RWPE1 (cell line): ENCODE measurements at regions not wholly inside any gene's neighbourhood (a gene's known extent, or its start where the extent isn't known, plus 50 kb on each side); places are given as distances from the start of the nearest gene placed in this dataset.

Source experiments
- CTCF ChIA-PET: fragments of 350-600 bp; sonication (Branson Sonifier 250); formaldehyde crosslinking; extraction: SDS; loops from one replicate; lab custom pipeline; 2021; lab: Yijun Ruan, JAX
- POLR2A ChIA-PET: fragments of 400-600 bp; formaldehyde crosslinking; extraction: SDS; loops from one replicate; lab custom pipeline; 2020; ENCODE audit warnings: antibody characterized with exemption; ENCODE audit not compliant: low non-redundant PET; lab: Yijun Ruan, JAX
- DNase-seq: peaks from one replicate; pipeline ENCODE4 v3.0.0; 2012; ENCODE audit warnings: low spot score
- H3K27ac ChIP-seq: fragments of 450-650 bp; 2 replicates; pipeline ENCODE4 v1.5.1; 2017
- TF ChIP-seq, protein P1 (sequence below): fragments of 450-650 bp; conservative IDR thresholded peaks from 2 replicates; pipeline ENCODE4 v1.5.1; 2017; ENCODE audit warnings: low read depth, mild to moderate bottlenecking

- ChIA-PET POLR2A (no interaction called here), CTCF (no interaction called here)
- H3K27ac ChIP-seq, result no peak overlapping the region; the same call in 1 of the 2 replicates
- peak; percentile 12 for DNase-seq
- TF ChIP-seq, protein P1, sequence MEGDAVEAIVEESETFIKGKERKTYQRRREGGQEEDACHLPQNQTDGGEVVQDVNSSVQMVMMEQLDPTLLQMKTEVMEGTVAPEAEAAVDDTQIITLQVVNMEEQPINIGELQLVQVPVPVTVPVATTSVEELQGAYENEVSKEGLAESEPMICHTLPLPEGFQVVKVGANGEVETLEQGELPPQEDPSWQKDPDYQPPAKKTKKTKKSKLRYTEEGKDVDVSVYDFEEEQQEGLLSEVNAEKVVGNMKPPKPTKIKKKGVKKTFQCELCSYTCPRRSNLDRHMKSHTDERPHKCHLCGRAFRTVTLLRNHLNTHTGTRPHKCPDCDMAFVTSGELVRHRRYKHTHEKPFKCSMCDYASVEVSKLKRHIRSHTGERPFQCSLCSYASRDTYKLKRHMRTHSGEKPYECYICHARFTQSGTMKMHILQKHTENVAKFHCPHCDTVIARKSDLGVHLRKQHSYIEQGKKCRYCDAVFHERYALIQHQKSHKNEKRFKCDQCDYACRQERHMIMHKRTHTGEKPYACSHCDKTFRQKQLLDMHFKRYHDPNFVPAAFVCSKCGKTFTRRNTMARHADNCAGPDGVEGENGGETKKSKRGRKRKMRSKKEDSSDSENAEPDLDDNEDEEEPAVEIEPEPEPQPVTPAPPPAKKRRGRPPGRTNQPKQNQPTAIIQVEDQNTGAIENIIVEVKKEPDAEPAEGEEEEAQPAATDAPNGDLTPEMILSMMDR, result no peak
These were observed 445.5 kb upstream of the SPANXN1 start for GRCh38 chrX:144801786-144802185.

GRCh38 chrX:144809025-144809424 lies 438.3 kb upstream of the SPANXN1 start:
- POLR2A ChIA-PET, result no interaction called here
- no peak for DNase-seq
- H3K27ac ChIP-seq, result no peak overlapping the region
- CTCF ChIA-PET, result no interaction called here
- TF ChIP-seq, protein P1, result no peak

GRCh38 chrX:144810539-144810938 lies 436.8 kb upstream of the SPANXN1 start:
- no peak overlapping the region for H3K27ac ChIP-seq
- TF ChIP-seq, protein P1, result no peak
- CTCF ChIA-PET, result no interaction called here
- POLR2A ChIA-PET, result no interaction called here
- no peak for DNase-seq

- DNase-seq, result no peak
- TF ChIP-seq, protein P1, result no peak
- ChIA-PET CTCF (no interaction called here), POLR2A (no interaction called here)
- H3K27ac ChIP-seq, result no peak overlapping the region
These were observed 427.9 kb upstream of the SPANXN1 start for GRCh38 chrX:144819406-144819805.

GRCh38 chrX:144840616-144841015 lies 406.7 kb upstream of the SPANXN1 start:
- H3K27ac ChIP-seq, result no peak overlapping the region
- TF ChIP-seq, protein P1, result no peak
- CTCF ChIA-PET, result interaction anchor here (0.5 kb wide), 1 partner anchor 83 kb away, joined by 3 read pairs; no protein-coding TSS in a partner anchor
- POLR2A ChIA-PET, result no interaction called here
- no peak for DNase-seq

DNA sequence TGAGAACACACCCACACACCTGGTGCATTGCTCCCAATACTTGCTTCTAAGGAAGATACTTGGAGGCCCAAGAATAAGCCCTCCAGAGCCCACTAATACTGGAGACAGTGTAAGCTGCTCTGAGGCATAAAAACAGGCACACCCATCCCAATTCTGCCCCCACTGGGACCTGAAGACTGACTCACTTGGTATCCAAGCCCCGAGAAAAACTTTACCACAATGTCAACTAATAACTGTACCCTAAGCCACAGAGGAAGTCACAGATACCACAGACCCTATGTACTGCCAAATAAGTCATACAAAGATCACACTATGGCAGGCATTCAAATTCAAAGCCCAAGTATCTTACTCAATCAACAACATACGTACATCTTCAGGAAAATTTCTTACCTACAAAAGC lies 398.2 kb upstream of the SPANXN1 start:
- CTCF ChIA-PET, result interaction anchor here (0.6 kb wide), 1 partner anchor 168 kb away, joined by 3 read pairs; no protein-coding TSS in a partner anchor
- TF ChIP-seq, protein P1, result no peak
- DNase-seq, result no peak
- POLR2A ChIA-PET, result no interaction called here
- no peak overlapping the region for H3K27ac ChIP-seq

DNA sequence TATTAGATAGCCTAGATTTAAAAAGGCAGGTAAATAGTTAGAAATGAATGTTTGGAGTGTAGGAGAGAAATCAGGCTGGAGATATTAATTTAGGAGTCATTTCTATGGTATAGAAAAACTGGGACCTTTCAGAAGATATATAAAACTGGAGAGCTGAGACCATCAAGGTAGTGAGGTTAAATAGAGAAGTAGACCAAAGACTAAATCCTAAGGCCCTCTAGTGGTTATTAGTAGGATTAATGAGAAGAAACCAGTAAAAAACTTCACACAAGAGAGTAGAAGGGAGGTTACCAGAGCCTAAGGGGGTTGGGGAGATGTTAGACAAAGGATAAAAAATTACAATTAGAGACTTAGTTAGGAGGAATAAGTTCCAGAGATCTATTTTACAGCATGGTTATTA lies 351.0 kb upstream of the SPANXN1 start:
- no peak overlapping the region for H3K27ac ChIP-seq
- TF ChIP-seq, protein P1, result peak; percentile 17; the same call in 1 of the 2 replicates
- peak; percentile 0 for DNase-seq
- ChIA-PET CTCF (interaction anchor here (0.6 to 0.7 kb wide), 2 partner anchors 109 to 176 kb away, joined by 3 to 4 read pairs; no protein-coding TSS in a partner anchor), POLR2A (no interaction called here)
